SHP77 (cell line): ENCODE measurements at regions not wholly inside any gene's neighbourhood (a gene's known extent, or its start where the extent isn't known, plus 50 kb on each side); places are given as distances from the start of the nearest gene placed in this dataset.
"Not testable (repeated sequence)": the region's sequence is repeated elsewhere in the genome, so short reads cannot be mapped to it uniquely, and the experiment has no call there.

Experiments used
- DNase-seq, 2 experiments: peaks; one replicate each; lab custom pipeline; 2025; lab: John Stamatoyannopoulos, UW

- no peak for DNase-seq
These were observed 327.0 kb upstream of the PCDH9 start for GRCh38 chr13:67557118-67557517.

- no peak for DNase-seq
These were observed 324.8 kb upstream of the PCDH9 start for GRCh38 chr13:67554746-67555452.

GRCh38 chr13:67554286-67554685 lies 324.1 kb upstream of the PCDH9 start:
- no peak for DNase-seq

GRCh38 chr13:67549331-67549730 lies 319.2 kb upstream of the PCDH9 start:
- no peak for DNase-seq

- no peak for DNase-seq
These were observed 308.8 kb upstream of the PCDH9 start for GRCh38 chr13:67538906-67539305.

- no peak for DNase-seq
These were observed 290.8 kb upstream of the PCDH9 start for GRCh38 chr13:67520886-67521285.

GRCh38 chr13:67519356-67519755 lies 289.2 kb upstream of the PCDH9 start:
- no peak for DNase-seq

GRCh38 chr13:67518785-67519184 lies 288.6 kb upstream of the PCDH9 start:
- DNase-seq: no peak

GRCh38 chr13:67515895-67516294 lies 285.8 kb upstream of the PCDH9 start:
- DNase-seq: no peak

- DNase-seq: no peak
These were observed 278.9 kb upstream of the PCDH9 start for GRCh38 chr13:67509018-67509417.

- not testable (repeated sequence) for DNase-seq
These were observed 278.1 kb upstream of the PCDH9 start for GRCh38 chr13:67508275-67508674.

GRCh38 chr13:67506407-67506806 lies 276.3 kb upstream of the PCDH9 start:
- DNase-seq: no peak

- DNase-seq: no peak
These were observed 275.2 kb upstream of the PCDH9 start for GRCh38 chr13:67505376-67505775.

- DNase-seq: no peak
These were observed 268.8 kb upstream of the PCDH9 start for GRCh38 chr13:67498948-67499347.

- no peak for DNase-seq
These were observed 263.7 kb upstream of the PCDH9 start for GRCh38 chr13:67493835-67494234.

GRCh38 chr13:67489016-67489415 lies 258.9 kb upstream of the PCDH9 start:
- no peak for DNase-seq

GRCh38 chr13:67481445-67481844 lies 251.3 kb upstream of the PCDH9 start:
- DNase-seq: no peak

- DNase-seq: no peak
These were observed 244.0 kb upstream of the PCDH9 start for GRCh38 chr13:67474115-67474514.

GRCh38 chr13:67469623-67470022 lies 239.5 kb upstream of the PCDH9 start:
- no peak for DNase-seq

GRCh38 chr13:67466569-67466968 lies 236.4 kb upstream of the PCDH9 start:
- DNase-seq: no peak

- DNase-seq: no peak
These were observed 234.0 kb upstream of the PCDH9 start for GRCh38 chr13:67464154-67464553.

- DNase-seq: no peak
These were observed 232.0 kb upstream of the PCDH9 start for GRCh38 chr13:67462098-67462497.

GRCh38 chr13:67452526-67452925 lies 222.4 kb upstream of the PCDH9 start:
- not testable (repeated sequence) for DNase-seq

- DNase-seq: no peak
These were observed 215.3 kb upstream of the PCDH9 start for GRCh38 chr13:67445436-67445835.
